Stimulated activated naive CD8-positive, alpha-beta T cell treated with anti-CD3 and anti-CD28 coated beads, Interleukin-15, Interleukin-2, amounts not matched to agents 100 U/mL and 50 U/mL, for 24 hours (primary cell): ENCODE measurements at regions not wholly inside any gene's neighbourhood (a gene's known extent, or its start where the extent isn't known, plus 50 kb on each side); places are given as distances from the start of the nearest gene placed in this dataset.
A peak's percentile ranks its signal among the peaks of the same experiment; 100 is the strongest.
"Not testable (repeated sequence)": the region's sequence is repeated elsewhere in the genome, so short reads cannot be mapped to it uniquely, and the experiment has no call there.

Experiments
- ATAC-seq: fragments of 150-1000 bp; cut with Tn5 transposase; one replicate; pipeline ENCODE4 v1.10.0; 2021
- DNase-seq: peaks from one replicate; pipeline ENCODE4 v3.0.0; 2021

DNA sequence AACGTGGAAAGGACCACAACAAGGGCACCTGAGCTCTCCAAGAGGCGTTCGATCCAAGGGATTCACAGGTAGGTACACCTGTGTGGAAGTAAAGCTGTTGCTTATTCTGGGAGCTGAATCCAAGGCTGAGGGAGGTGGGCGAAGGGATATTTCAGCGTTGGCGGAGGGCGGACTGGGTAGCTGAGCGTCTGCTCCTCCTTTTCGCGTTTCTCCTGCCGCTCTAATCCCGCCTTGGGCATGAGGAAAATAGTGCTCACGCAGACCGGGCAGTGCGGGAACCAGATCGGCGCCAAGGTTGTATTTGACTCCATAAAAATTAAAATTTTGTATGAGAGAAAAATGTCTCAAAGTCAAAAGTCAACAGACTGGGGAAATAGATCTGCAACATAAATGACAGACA, 3966.2 kb upstream of the OR11H1 start:
- not testable (repeated sequence) for ATAC-seq, DNase-seq

DNA sequence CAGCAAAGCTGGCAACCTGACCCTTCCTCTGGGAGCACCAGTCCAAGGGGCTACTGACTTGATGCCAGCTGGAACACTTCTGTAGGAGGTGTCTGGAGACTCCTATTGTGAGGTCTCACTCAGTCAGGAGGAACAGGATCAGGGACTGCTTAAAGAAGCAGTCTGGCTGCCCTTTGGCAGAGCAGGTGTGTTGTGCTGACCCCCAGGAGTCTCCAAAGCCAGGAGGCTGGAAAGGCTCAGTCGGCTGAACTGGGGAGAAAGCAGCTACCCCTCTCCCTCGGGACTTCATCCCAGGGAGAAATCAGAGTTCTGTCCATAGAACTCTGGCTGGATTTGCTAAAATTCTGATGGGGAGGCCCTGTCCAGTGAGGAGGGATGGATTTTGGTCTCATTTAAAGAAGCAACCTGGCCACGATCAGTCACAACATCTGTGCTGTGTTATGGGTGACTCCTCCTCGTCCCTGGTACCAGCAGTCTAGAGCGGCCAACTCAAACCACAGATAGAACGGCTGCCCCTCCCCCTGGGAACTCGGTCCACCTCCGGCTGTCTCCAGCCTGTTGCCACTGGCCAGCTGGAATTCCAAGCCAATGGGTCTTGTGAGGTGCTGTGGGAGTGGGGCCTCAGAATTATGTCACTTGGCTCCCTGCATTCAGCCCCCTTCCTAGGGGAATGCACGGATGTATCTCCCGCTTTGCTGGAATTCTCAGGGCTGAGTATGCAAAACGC, 3959.0 kb upstream of the OR11H1 start:
- not testable (repeated sequence) for ATAC-seq, DNase-seq

DNA sequence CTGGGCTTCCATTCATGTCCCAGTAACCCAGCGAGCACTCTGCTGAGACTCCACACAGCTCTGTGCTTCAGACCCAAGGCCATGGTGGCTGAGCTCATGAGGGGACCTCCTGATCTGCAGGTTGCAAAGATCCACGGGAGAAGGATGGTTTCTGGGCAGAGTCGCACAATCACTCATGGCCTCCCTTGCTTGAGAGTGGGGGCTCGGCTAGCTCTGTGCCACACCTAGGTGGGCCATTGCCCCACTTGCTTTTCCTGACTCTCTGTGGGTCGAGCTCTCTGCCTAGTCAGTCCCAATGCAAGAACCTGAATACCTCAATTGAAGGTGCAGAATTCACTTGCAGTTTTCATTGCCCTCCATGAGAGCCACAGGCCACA, 3958.4 kb upstream of the OR11H1 start:
- ATAC-seq, result not testable (repeated sequence)

DNA sequence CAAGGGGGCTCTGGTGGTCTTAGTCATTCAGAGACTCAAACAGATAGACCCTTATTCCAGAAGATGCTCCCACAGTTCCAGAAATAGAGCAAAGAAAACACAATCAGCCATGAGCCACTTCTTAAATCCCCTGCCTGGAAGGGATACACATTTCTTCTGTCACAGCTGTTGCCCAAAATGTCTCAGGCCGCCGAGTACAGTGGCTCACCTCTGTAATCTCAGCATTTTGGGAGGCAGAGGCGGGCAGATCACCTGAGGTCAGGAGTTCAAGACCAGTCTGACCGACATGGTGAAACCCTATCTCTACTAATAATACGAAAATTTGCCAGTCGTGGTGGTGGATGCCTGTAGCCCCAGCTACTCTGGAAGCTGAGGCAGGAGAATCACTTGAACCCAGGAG, 3954.8 kb upstream of the OR11H1 start:
- ATAC-seq, result not testable (repeated sequence)

More for the DNA sequence above, 3958.4 kb upstream of the OR11H1 start:
- DNase-seq, result not testable (repeated sequence)

DNA sequence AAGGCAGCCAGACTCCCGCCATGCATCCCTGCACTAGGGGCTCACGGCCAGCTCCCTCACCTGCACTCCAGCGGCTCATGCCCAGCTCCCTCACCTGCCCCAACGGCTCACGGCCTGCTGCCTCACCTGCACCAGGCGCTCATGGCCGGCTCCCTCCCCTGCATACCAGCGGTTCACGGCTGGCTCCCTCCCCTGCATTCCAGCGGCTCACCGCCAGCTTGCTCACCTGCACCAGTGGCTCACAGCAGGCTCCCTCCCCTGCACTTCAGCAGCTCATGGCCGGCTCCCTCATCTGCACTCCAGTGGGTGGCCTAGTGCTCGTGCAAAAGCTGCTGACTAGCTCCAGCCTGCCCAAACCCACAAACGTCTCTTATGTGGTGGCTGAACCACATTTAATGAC, 3953.8 kb upstream of the OR11H1 start:
- not testable (repeated sequence) for DNase-seq
- peak; percentile 40 for ATAC-seq

More for the DNA sequence above, 3954.8 kb upstream of the OR11H1 start:
- DNase-seq, result not testable (repeated sequence)

DNA sequence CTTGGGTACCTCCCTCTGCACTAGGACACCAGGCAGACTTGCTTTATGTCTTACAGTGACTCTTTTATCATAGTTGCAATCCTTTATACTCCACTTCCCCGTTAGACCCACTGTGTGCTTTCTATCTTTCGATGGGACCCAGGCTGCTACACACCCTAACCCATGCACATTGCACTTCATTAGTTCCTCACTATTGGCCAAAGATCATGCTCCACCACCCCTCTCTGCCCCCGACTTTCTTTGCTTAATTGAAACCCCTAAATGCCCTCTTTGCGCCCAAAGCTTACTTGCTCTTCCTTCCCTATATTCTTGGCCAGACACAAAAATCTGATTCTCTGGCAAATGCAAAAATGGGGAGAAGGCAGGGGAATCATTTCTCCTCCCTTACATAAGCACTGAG, 3953.3 kb upstream of the OR11H1 start:
- not testable (repeated sequence) for DNase-seq, ATAC-seq

DNA sequence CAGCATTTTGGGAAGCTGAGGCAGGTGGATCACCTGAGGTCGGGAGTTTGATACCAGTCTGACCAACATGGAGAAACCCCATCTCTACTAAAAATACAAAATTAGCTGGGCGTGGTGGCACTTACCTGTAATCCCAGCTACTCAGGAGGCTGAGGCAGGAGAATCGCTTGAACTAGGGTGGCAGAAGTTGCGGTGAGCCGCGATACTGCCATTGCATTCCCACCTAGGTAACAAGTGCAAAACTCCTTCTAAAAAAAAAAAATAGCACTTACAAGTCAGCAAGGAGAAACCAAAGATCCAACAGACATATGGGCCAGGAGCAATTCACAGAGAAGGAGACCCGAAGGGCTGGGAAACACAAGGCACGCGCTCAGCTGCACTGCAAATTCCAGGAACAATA, 3951.3 kb upstream of the OR11H1 start:
- not testable (repeated sequence) for DNase-seq, ATAC-seq

DNA sequence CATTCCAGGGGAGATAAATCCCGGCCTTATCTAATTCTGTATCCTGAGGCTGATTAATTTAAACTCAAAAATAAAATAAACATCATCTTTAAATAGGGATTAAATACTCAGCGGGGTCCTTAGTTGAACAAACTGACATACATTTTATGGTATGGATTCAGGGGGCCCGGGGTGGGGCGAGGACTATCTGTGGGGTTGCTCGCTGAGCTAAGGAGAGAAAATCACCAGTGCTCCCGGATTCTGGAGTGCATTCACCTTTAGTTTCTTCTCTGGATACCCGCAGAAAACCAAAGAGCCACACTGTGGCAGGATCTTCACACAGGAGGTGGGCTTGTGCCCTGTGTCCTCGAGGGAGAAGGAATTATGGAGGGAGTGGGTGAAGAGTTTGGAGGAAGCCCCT, 3949.9 kb upstream of the OR11H1 start:
- not testable (repeated sequence) for ATAC-seq, DNase-seq

DNA sequence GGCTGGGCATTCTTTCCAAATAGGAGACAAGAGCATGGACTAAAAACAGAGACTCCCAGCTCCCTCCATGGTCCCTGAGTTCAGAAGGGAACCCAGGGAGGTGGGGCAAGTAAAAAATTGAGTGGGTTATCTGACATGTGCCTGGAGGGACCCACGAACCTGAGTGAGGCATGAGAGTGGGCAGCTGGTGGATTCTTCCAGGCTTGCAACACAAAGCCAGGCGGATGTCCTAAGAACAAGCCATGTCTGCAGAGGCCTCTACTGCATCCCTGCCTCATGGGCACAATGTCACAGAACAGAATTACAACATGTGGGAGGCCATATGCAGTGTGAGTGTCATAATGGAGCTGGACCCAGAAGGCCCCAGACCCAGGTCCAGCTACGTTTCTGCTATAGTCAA, 3949.4 kb upstream of the OR11H1 start:
- not testable (repeated sequence) for ATAC-seq, DNase-seq

DNA sequence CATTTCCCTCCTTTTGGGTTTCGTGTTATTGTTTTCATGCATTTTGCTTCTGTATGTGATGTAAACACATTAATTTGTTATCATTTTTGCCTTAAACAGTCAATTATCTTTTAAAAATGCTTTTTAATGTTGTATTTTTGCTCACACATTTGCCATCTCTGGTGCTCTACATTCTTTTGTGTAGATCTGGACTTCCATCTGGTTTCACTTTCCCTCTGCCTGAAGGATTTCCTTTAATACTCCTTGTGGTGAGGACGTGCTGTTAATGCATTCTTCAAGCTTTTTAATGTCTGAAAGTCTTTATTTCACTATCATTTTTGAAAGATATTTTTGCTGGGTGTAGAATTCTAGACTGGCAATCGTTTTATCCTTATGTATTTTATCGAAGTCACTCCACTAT, 3945.9 kb upstream of the OR11H1 start:
- ATAC-seq, DNase-seq: not testable (repeated sequence)

DNA sequence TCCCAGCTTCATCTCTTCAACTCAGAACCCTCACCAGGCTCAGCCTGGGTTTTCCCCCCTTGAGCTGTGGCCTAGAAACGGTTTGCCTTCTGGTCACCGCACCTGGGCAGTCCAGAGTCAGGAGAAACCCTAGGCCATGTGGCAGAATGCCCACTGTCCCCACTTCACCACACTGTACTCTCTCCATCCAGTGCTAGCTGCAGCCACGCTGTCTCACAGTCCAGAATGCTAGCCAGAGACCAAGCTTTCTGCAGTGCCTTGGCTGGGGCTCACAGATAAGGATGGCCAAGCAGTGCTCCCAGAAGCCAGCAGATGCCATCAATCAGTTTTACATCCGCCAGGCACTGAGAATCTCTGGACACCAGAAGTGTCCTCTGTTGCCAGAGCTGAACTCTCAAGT, 3943.8 kb upstream of the OR11H1 start:
- ATAC-seq, DNase-seq: not testable (repeated sequence)

DNA sequence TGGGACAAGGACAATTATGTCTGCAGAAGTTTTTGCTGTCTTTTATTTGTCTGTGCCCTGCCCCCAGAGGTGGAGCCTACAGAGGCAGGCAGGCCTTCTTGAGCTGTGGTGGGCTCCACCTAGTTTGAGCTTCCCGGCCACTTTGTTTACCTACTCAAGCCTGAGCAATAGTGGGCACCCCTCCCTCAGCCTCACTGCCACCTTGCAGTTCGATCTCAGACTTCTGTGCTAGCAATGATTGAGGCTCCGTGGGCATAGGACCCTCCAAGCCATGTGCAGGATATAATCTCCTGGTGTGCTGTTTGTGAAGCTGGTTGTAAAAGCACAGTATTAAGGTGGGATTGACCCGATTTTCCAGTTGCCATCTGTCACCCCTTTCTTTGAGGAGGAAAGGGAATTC, 3933.4 kb upstream of the OR11H1 start:
- not testable (repeated sequence) for ATAC-seq, DNase-seq

DNA sequence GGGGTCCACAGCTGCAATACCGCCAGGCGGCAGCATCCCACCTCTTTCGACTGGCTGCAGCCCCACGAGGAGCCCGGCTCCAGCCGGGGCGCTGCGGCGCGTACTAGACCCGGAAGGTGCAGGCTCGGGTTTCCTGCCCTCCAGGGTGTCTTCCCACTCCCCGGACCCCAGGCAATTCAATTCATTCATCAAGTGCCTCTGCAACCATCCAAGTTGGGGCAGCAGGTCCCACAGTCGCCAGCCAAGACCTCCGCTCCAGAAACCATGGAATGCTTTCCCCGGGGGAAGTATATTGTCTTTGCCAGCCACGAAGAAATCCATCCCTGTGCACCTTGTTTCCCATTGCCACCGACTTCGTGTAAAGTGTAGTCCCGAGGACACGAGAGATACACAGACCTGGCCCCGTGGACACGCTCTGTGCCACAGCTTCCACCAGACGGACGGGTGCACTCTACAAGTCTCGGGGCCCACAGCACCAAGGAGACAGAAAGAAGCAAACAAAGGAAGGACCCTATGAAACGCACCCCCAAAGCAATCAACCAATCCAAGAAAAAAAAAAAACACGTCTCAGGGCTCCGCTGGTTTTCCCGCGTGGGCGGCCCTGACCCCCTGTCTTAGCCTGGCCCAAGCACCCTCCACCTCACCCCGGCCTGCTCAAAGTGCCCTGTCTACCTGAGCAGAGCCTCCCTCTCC, 3930.2 kb upstream of the OR11H1 start:
- DNase-seq, ATAC-seq: not testable (repeated sequence)

DNA sequence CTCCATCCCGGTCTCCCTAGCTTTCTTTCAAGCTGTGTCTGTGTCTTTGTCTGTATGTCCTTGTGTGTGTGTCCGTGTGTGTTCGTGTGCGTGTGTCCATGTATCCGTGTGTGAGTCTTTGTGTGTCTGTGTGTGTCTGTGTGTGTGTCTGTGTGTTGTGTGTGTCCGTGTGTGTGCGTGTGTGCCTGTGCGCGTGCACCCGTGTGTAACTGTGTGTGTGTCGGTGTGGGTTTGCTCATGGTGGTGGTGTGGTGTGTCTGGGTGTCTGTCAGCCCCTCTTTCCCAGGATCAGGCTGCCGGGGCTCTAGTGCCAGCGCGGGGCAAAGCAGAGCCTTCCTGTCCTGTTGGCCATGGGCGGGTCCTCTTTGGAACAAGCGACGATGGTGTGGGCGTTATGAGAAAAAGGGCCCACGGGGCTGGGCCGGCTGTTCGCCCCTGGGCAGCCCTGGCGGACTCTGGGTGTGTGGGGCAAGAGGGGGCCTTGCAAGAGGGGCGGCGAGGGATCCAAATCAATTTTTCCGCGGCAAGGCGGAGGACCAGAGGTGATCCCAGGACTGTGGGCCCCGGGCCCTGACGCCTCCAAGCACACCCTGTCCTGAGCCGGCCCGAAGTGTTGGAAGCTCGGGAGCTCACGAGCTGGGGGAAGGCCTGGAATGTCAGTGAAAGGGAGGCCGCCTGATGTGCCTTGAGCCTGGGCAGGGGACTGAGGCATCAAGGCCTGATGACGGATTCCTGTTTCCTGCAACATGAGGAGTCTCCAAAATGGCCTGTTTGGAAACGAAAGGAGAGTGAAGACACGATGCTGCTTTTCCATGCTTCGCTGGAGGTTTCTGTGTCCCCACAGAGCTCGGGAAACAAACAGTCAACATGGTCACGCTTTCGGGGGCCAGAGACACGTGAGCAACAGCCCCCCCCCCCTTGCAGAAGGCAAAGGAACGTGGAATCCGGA, 3929.2 kb upstream of the OR11H1 start:
- ATAC-seq, result no peak

DNA sequence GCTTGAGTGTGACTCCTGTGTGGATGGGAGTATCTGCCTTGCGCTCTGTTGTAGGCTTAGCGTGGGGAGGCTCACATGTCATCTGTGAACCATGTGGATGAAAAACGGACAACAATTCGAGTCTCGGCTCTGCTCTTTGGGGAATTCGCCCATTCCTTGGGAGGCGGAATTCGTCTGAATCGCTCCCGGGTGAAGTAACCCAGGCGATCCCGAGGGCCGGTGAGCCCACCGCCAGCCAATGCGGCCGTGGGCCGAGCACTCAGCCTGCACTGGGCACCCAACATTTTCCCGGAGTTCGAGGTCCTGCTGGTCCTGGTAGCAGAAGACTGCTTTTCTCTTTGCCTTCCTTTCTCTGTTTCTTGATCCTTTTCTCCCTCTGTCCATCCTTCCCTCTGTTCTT, 3928.5 kb upstream of the OR11H1 start:
- DNase-seq, ATAC-seq: not testable (repeated sequence)

More for the DNA sequence above, 3929.2 kb upstream of the OR11H1 start:
- no peak for DNase-seq

DNA sequence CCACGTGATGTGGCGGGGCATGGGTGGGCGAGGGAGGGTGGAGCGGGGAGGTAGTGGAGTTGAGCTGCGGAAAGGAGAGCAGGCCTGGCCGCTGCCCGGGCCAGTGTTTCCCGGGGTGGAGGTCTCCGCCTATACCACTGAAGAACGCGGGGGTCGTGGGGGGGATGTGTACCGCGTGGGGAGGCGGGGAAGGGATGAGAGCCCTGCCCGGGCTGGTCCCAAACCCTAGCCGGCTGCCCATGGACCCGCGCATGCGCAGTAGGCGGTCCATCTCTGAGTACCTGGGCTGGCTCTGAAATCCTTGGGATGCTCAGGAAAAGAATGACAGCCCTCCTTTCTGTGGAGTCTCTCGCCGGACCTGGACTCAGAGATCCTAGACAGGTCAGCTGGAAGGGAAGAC, 3927.8 kb upstream of the OR11H1 start:
- not testable (repeated sequence) for ATAC-seq, DNase-seq

DNA sequence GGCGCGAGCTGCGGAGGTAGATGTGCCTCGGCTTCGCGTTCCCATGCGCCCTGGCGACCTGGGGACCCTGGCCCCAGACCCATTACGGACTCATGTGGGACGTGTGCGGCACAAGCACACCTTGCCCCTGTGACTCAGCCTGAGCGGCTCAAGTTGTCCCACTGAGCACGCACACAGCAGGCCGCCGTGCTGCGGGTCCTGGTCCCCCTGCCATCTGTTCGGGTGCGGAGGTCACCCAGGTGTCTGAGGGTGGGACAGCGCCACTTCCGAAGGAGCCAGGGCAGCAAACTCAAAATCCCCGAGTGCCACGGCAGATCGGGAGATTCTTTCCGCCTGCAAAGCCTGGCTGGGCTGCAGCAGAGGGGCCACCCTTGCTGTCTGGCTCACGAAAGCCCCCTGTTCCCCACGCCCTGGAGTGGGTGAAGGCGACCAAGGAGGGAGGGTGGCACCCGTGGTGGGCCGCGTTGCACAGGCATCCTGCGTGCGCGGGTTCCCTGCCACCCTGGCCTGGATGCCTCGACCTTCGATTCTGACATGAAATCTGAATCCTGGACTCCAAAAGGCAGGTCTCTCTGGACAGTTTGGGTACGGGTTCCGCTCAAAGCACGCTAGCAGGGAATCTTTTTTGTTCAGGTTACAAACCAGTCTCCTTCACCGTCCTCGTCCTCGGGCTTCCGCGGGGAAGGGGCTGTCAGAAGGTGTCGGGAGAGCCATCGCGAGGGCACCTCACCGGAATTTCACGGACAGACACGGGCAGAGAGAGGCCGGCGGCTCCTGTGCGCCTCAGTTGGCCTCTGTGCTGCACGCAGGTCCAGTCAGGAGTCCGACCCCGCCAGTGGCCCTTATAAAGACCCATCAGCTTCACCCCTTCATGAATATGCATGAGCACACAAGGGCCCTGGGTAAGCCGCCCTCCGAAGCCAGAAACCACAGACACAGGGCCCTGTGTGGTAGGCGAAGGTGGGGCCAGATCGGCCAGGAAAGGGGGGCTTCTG, 3926.8 kb upstream of the OR11H1 start:
- not testable (repeated sequence) for ATAC-seq, DNase-seq

DNA sequence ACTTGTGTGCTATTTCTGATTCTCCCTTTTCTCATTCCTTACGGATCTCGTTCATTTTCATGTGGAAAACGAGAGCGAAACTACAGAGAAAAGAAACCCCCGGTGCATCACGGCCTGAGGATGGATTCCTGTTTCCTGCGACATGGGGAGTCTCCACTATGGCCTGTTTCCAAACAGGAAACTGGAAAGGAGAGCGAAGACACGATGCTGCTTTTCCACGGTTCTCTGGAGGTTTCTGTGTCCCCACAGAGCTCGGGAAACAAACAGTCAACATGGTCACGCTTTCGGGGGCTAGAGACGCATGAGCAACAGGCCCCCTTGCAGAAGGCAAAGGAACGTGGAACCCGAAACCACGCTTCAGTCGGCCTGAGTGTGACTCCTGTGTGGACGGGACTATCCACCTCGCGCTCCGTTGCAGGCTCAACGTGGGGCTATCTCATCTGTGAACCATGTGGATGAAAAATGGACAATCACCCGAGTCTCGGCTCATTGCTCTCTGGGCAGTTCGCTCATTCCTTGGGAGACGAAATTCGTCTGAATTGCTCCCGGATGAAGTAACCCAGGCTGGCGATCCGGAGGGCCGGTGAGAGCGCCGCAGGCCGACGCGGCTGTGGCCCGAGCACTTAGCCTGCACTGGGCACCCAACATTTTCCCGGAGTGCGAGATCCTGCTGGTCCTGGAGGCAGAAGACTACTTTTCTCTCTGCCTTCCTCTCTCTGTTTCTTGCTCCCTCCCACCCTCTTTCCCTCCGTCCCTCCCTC, 3923.2 kb upstream of the OR11H1 start:
- ATAC-seq, DNase-seq: not testable (repeated sequence)

DNA sequence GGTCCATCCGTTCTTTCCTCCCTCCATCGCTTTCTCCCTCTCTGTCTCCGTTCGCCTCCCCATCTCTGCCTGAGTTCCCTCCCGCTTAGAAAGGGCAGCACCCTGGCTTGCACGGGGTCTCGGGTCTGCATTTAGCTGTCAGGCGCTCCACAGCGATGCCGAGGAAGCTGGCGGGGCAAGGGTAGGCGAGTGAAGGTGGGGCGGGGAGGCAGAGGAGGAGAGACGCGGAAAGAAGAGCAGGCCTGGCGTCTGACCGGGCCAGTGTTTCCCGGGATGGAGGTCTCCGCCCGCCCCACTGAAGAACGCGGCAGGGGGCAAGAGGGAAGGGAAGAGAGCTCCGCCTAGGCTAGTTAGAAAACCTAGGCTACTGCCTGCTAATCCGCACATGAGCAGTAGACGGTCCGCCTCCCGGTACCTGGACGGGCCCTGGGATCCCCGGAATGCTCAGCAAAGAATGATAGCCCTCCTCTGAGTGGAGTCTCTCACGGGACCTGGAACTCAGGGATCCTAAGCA, 3922.5 kb upstream of the OR11H1 start:
- DNase-seq (no peak), ATAC-seq (no peak)
